Keratinocyte (primary cell): ENCODE measurements at regions not wholly inside any gene's neighbourhood (a gene's known extent, or its start where the extent isn't known, plus 50 kb on each side); places are given as distances from the start of the nearest gene placed in this dataset.

Source experiments
- DNase-seq: peaks from one replicate; pipeline ENCODE4 v3.0.0-alpha.2; 2011; ENCODE audit warnings: low read depth, missing footprints, low spot score
- FAIRE-seq: peaks from 2 replicates; lab custom pipeline; 2011; peaks lifted over from hg19 to GRCh38; lab: Jason Lieb, UNC
- H2AFZ ChIP-seq: 2 replicates; pipeline ENCODE4 v1.6.0; 2012; ENCODE audit warnings: low read length, control low read depth, inconsistent platforms; ENCODE audit not compliant: control insufficient read depth
- H3K27ac ChIP-seq: 2 replicates; pipeline ENCODE4 v1.5.1; 2011; ENCODE audit warnings: low read length; ENCODE audit not compliant: control insufficient read depth, insufficient read depth
- H3K27me3 ChIP-seq: 3 replicates; pipeline ENCODE4 v1.6.0; 2011; ENCODE audit warnings: low read length; ENCODE audit not compliant: control insufficient read depth, insufficient read depth; ENCODE audit errors: extremely low read depth
- H3K36me3 ChIP-seq, 2 experiments: 2 replicates in 1 of 2; 3 replicates in 1 of 2; pipeline ENCODE4 v1.5.1; 2011; ENCODE audit warnings: low read length in 2 of 2, mild to moderate bottlenecking in 1 of 2; ENCODE audit not compliant: control insufficient read depth in 2 of 2, insufficient read depth in 2 of 2; ENCODE audit errors: extremely low read depth in 1 of 2
- H3K4me1 ChIP-seq: 3 replicates; pipeline ENCODE4 v1.5.1; 2011; ENCODE audit warnings: low read length; ENCODE audit not compliant: control insufficient read depth, insufficient read depth; ENCODE audit errors: extremely low read depth
- H3K4me2 ChIP-seq: 3 replicates; pipeline ENCODE4 v1.6.0; 2011; ENCODE audit warnings: low read depth, low read length; ENCODE audit not compliant: control insufficient read depth, insufficient read depth; ENCODE audit errors: extremely low read depth
- H3K4me3 ChIP-seq, 3 experiments: fragments of 200-600 bp in 1 of 3; sonication (generic) in 1 of 3; 2 replicates in 2 of 3; 3 replicates in 1 of 3; pipeline ENCODE4 v1.5.1; 2011 to 2016; ENCODE audit warnings: low read length in 3 of 3, mild to moderate bottlenecking in 3 of 3, control low read depth in 2 of 3, inconsistent platforms in 1 of 3, low read depth in 1 of 3, mixed read lengths in 1 of 3, mixed run types in 1 of 3, moderate library complexity in 1 of 3; ENCODE audit not compliant: control insufficient read depth in 2 of 3, insufficient read depth in 2 of 3; ENCODE audit errors: extremely low read depth in 1 of 3
- H3K79me2 ChIP-seq: 2 replicates; pipeline ENCODE4 v1.6.0; 2012; ENCODE audit warnings: low read length; ENCODE audit not compliant: control insufficient read depth, insufficient read depth
- H3K9ac ChIP-seq: 3 replicates; pipeline ENCODE4 v1.6.0; 2011; ENCODE audit warnings: low read length; ENCODE audit not compliant: control insufficient read depth, insufficient read depth; ENCODE audit errors: extremely low read depth
- H3K9me1 ChIP-seq: 3 replicates; pipeline ENCODE4 v1.6.0; 2011; ENCODE audit warnings: low read length; ENCODE audit not compliant: control insufficient read depth, insufficient read depth; ENCODE audit errors: extremely low read depth
- H3K9me3 ChIP-seq: 2 replicates; pipeline ENCODE4 v1.5.1; 2012; ENCODE audit warnings: low read depth, low read length; ENCODE audit not compliant: control insufficient read depth
- H4K20me1 ChIP-seq: 3 replicates; pipeline ENCODE4 v1.6.0; 2011; ENCODE audit warnings: low read length; ENCODE audit not compliant: control insufficient read depth, insufficient read depth; ENCODE audit errors: extremely low read depth
- CTCF ChIP-seq, 3 experiments: IDR thresholded peaks in 1 of 3; conservative IDR thresholded peaks in 1 of 3; optimal IDR thresholded peaks in 1 of 3; 2 replicates in 2 of 3; 3 replicates in 1 of 3; pipeline versions ENCODE3 to v1.5.1; 2011; ENCODE audit warnings: low read length in 3 of 3, mild to moderate bottlenecking in 3 of 3, moderate library complexity in 2 of 3, control low read depth in 1 of 3, inconsistent platforms in 1 of 3; ENCODE audit not compliant: insufficient read depth in 2 of 3; ENCODE audit errors: extremely low read depth in 1 of 3
- EZH2 ChIP-seq: IDR thresholded peaks from one replicate; pipeline ENCODE4 v1.6.1; 2012; ENCODE audit warnings: inconsistent platforms, mild to moderate bottlenecking, low read length, moderate library complexity
- dilution Hi-C: fragments of 300-500 bp; cut with MboI; formaldehyde crosslinking; loops from one replicate; pipeline ENCODE4 v1.7.0; 2020; ENCODE audit warnings: low sequenced_read_pairs; ENCODE audit not compliant: extremely low pct_ligation_motif_present

DNA sequence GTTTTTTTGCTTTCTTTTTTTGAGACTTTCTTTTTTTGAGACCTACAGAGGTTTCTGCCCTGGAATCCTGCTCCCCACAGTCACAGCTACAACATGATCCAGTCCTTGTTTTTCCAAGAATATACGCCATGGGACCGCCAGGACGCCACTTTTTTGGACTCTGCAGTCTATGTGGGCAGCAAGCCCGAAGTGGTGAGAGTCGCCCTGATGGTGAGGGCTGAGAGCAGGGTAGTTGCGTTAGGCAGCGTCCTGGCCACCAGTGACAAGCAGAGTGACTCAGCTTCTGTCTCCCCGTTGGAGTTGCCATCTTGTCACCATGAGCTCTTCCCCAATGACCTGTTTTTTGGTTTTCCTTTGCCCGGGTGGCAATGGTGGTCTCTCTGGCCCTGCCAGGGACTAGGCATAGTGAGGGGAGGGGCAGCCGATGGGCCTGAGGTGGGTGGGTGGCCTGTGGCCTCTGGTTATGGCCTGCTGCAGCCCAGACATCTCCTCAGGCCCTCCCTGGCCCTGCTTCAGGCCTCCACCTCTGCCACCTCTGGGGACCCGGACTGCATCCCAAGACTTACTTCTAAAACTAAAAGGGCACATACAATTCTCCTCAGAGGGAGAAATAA is 88.0 kb upstream of the MALRD1 start:
- Histone ChIP-seq H2AFZ (no peak overlapping the region), H3K4me1 (no peaks in the 10 kb centered on the region), H3K4me3 (no peak overlapping the region), H3K9me3 (peaks cover 3% of the 10 kb centered on the region), H4K20me1 (no peaks in the 10 kb centered on the region), H3K9ac (no peak overlapping the region), H3K36me3 (no peaks in the 10 kb centered on the region), H3K4me2 (no peak overlapping the region), H3K9me1 (no peaks in the 10 kb centered on the region), H3K79me2 (no peaks in the 10 kb centered on the region), H3K27me3 (no peaks in the 10 kb centered on the region), H3K27ac (no peak overlapping the region)
- FAIRE-seq (no peak), DNase-seq (no peak)
- dilution Hi-C loops, result no loop called here
- TF ChIP-seq CTCF (optimal IDR thresholded peaks at IDR 0.05 in 1 of 3, IDR thresholded peaks at IDR 0.05 in 1 of 3, conservative IDR thresholded peaks at IDR 0.05 in 1 of 3; ENCODE audit: extremely low read depth in 1 of 3, insufficient read depth in 2 of 3, low read length in 3 of 3), result no peak
- no peak for TF ChIP-seq EZH2

- Histone ChIP-seq H3K9ac (no peak overlapping the region), H3K4me3 (no peak overlapping the region), H3K36me3 (no peaks in the 10 kb centered on the region), H3K4me1 (no peaks in the 10 kb centered on the region), H3K27ac (no peak overlapping the region), H3K9me1 (no peaks in the 10 kb centered on the region), H3K9me3 (no peaks in the 10 kb centered on the region), H2AFZ (no peak overlapping the region), H3K79me2 (no peaks in the 10 kb centered on the region), H4K20me1 (no peaks in the 10 kb centered on the region), H3K4me2 (no peak overlapping the region), H3K27me3 (no peaks in the 10 kb centered on the region)
- TF ChIP-seq CTCF (optimal IDR thresholded peaks at IDR 0.05 in 1 of 3, IDR thresholded peaks at IDR 0.05 in 1 of 3, conservative IDR thresholded peaks at IDR 0.05 in 1 of 3; ENCODE audit: extremely low read depth in 1 of 3, insufficient read depth in 2 of 3, low read length in 3 of 3), result no peak
- no peak for TF ChIP-seq EZH2
- no peak for DNase-seq
- FAIRE-seq, result no peak
- dilution Hi-C loops, result no loop called here
Measured at GRCh38 chr10:18968159-18968558, 80.4 kb upstream of the MALRD1 start.
